K562 (cell line): ENCODE measurements at regions not wholly inside any gene's neighbourhood (a gene's known extent, or its start where the extent isn't known, plus 50 kb on each side); places are given as distances from the start of the nearest gene placed in this dataset.
A peak's percentile ranks its signal among the peaks of the same experiment; 100 is the strongest.

Experiments
- ATAC-seq: fragments of 200-7000 bp; cut with Tn5 transposase; 3 replicates; pipeline ENCODE4 v1.9.1; 2020; ENCODE audit warnings: moderate library complexity
- BruUV-seq: library from RNA; stranded (reverse); fragments of 400-500 nt; replicated peaks from 2 replicates; lab custom pipeline; 2021; lab: Mats Ljungman, UMichigan
- CTCF ChIA-PET: fragments of 300-600 bp; formaldehyde crosslinking; extraction: SDS; loops from one replicate; lab custom pipeline; 2021; ENCODE audit warnings: low intra/inter-chr PET ratio; lab: Yijun Ruan, JAX
- POLR2A ChIA-PET: fragments of 300-600, 350-650 bp; sonication (Branson Sonifier 250); formaldehyde crosslinking; extraction: SDS; loops from one replicate; lab custom pipeline; 2021; ENCODE audit warnings: antibody characterized with exemption, inconsistent platforms; lab: Yijun Ruan, JAX
- DNase-seq, 4 experiments: peaks; one replicate each; pipeline versions ENCODE4 v3.0.0 to v3.0.0-alpha.2; 2011 to 2018; ENCODE audit warnings: low spot score in 3 of 4, mixed read lengths in 3 of 4; ENCODE audit errors: extremely low read depth in 1 of 4
- FAIRE-seq: peaks from 2 replicates; lab custom pipeline; 2011; peaks lifted over from hg19 to GRCh38; lab: Jason Lieb, UNC
- H2AFZ ChIP-seq: 2 replicates; pipeline ENCODE4 v1.6.0; 2011; ENCODE audit warnings: low read depth, low read length, control low read depth, inconsistent platforms
- H3K27ac ChIP-seq: fragments of 200-600 bp; 3 replicates; pipeline ENCODE4 v1.8.0; 2011; ENCODE audit warnings: low read depth, mild to moderate bottlenecking, control low read depth, inconsistent platforms, low read length, moderate library complexity, mixed read lengths; ENCODE audit errors: extremely low read depth
- H3K27me3 ChIP-seq, 2 experiments: fragments of 300-600 bp in 1 of 2; 2 replicates in 1 of 2; 3 replicates in 1 of 2; pipeline versions ENCODE4 v1.6.0 to v1.8.0; 2011; ENCODE audit warnings: inconsistent platforms in 2 of 2, low read length in 2 of 2, mild to moderate bottlenecking in 1 of 2, mixed read lengths in 1 of 2, moderate library complexity in 1 of 2; ENCODE audit not compliant: control insufficient read depth in 2 of 2, insufficient read depth in 2 of 2
- H3K36me3 ChIP-seq: fragments of 300-600 bp; 3 replicates; pipeline ENCODE4 v1.8.0; 2011; ENCODE audit warnings: mild to moderate bottlenecking, low read length, inconsistent platforms; ENCODE audit not compliant: control insufficient read depth, insufficient read depth
- H3K4me1 ChIP-seq, 2 experiments: fragments of 200-600 bp in 1 of 2; replicated peaks in 1 of 2; 2 replicates in 1 of 2; 3 replicates in 1 of 2; pipeline versions ENCODE4 v1.5.1 to v1.8.0; 2011; ENCODE audit warnings: inconsistent platforms in 2 of 2, low read length in 2 of 2, mild to moderate bottlenecking in 1 of 2, mixed read lengths in 1 of 2, moderate library complexity in 1 of 2; ENCODE audit not compliant: control insufficient read depth in 2 of 2, insufficient read depth in 2 of 2
- H3K4me2 ChIP-seq: 2 replicates; pipeline ENCODE4 v1.6.1; 2011; ENCODE audit warnings: low read length, control low read depth, inconsistent platforms, mixed read lengths; ENCODE audit not compliant: insufficient read depth
- H3K4me3 ChIP-seq: fragments of 200-600 bp; sonication (generic), shearing (Covaris generic); 2 replicates; pipeline ENCODE4 v1.5.1; 2016; ENCODE audit warnings: control low read depth, inconsistent platforms
- H3K79me2 ChIP-seq: fragments of 200-600 bp; 3 replicates; pipeline ENCODE4 v1.8.0; 2011; ENCODE audit warnings: low read length, inconsistent platforms; ENCODE audit not compliant: control insufficient read depth, insufficient read depth
- H3K9ac ChIP-seq, 2 experiments: 2 replicates each; pipeline versions ENCODE4 v1.6.0 to v1.6.1; 2011; ENCODE audit warnings: low read depth in 2 of 2, low read length in 2 of 2, control low read depth in 1 of 2, inconsistent platforms in 1 of 2, mild to moderate bottlenecking in 1 of 2, mixed read lengths in 1 of 2; ENCODE audit not compliant: insufficient read depth in 1 of 2
- H3K9me1 ChIP-seq: one replicate; pipeline ENCODE4 v1.6.0; 2011; ENCODE audit warnings: inconsistent platforms, mild to moderate bottlenecking, low read length, moderate library complexity; ENCODE audit not compliant: control insufficient read depth, insufficient read depth
- H3K9me3 ChIP-seq: replicated peaks from 2 replicates; pipeline ENCODE4 v1.5.1; 2011; ENCODE audit warnings: low read depth, low read length, inconsistent platforms; ENCODE audit not compliant: control insufficient read depth, insufficient read depth
- H4K20me1 ChIP-seq: replicated peaks from 2 replicates; pipeline ENCODE4 v1.6.1; 2011; ENCODE audit warnings: low read length, inconsistent platforms, mixed read lengths; ENCODE audit not compliant: control insufficient read depth, insufficient read depth
- BMI1 ChIP-seq: fragments of 150-350 bp; IDR thresholded peaks from 2 replicates; pipeline ENCODE4 v1.6.1; 2014; ENCODE audit warnings: low read length
- CC2D1A ChIP-seq: fragments of 450-650 bp; IDR thresholded peaks from 2 replicates; pipeline ENCODE4 v1.6.1; 2017; ENCODE audit warnings: mild to moderate bottlenecking
- FOXM1 ChIP-seq, 2 experiments: fragments of 450-650 bp in 1 of 2; sonication (generic) in 1 of 2; formaldehyde crosslinking in 1 of 2; IDR thresholded peaks; 2 replicates each; pipeline versions ENCODE4 v1.6.1 to v1.9.0; 2017 to 2022; ENCODE audit warnings: low read depth in 2 of 2, mild to moderate bottlenecking in 2 of 2, missing genetic modification reagents in 1 of 2, moderate library complexity in 1 of 2
- MEIS2 ChIP-seq: fragments of 450-650 bp; IDR thresholded peaks from 2 replicates; pipeline ENCODE4 v1.6.1; 2014; ENCODE audit warnings: mild to moderate bottlenecking; ENCODE audit not compliant: partially characterized antibody
- MTA1 ChIP-seq: fragments of 450-650 bp; IDR thresholded peaks from 2 replicates; pipeline ENCODE4 v1.6.1; 2017; ENCODE audit warnings: borderline replicate concordance
- NCOA6 ChIP-seq: fragments of 450-650 bp; IDR thresholded peaks from 2 replicates; pipeline ENCODE4 v1.6.1; 2017; ENCODE audit warnings: mild to moderate bottlenecking
- NFE2L1 ChIP-seq: fragments of 450-650 bp; IDR thresholded peaks from 2 replicates; pipeline ENCODE4 v1.6.1; 2016; ENCODE audit warnings: missing genetic modification characterization, low read depth, mild to moderate bottlenecking, missing compliant biosample characterization, moderate library complexity, borderline replicate concordance
- NR4A1 ChIP-seq, 2 experiments: fragments of 250-450 bp in 1 of 2; fragments of 450-650 bp in 1 of 2; sonication (Bioruptor Pico) in 1 of 2; IDR thresholded peaks; 2 replicates each; pipeline versions ENCODE4 v1.4.0 to v1.6.1; 2016 to 2020; ENCODE audit warnings: mild to moderate bottlenecking in 2 of 2, missing compliant biosample characterization in 1 of 2, missing genetic modification characterization in 1 of 2, moderate library complexity in 1 of 2
- PKNOX1 ChIP-seq: fragments of 450-650 bp; IDR thresholded peaks from 2 replicates; pipeline ENCODE4 v1.6.1; 2016
- RHOXF2B ChIP-seq: fragments of 250-450 bp; sonication (Bioruptor Pico); conservative IDR thresholded peaks from 2 replicates; pipeline ENCODE4 v1.5.1; 2021
- ZBTB5 ChIP-seq: fragments of 450-650 bp; IDR thresholded peaks from 2 replicates; pipeline ENCODE4 v1.6.1; 2017; ENCODE audit warnings: antibody characterized with exemption
- ZNF668 ChIP-seq: fragments of 250-450 bp; sonication (Bioruptor Pico); IDR thresholded peaks from 2 replicates; pipeline ENCODE4 v1.8.0; 2022; ENCODE audit warnings: mild to moderate bottlenecking, inconsistent platforms
- WGBS: fragments of 100-300 bp; shearing (Covaris generic); methylation state at CpG from one replicate; pipeline ENCODE4 v1.1.6; 2016; ENCODE audit warnings: low coverage, mixed read lengths; ENCODE audit not compliant: insufficient coverage; ENCODE audit errors: missing lambda C conversion rate; 5-methylcytosine and 5-hydroxymethylcytosine counted together
- in situ Hi-C: fragments of 300-500 bp; cut with MboI; formaldehyde crosslinking; loops from 4 replicates; pipeline ENCODE4 v1.15.0; 2018; ENCODE audit warnings: inconsistent platforms, mixed read lengths
- intact Hi-C: fragments of 100-400 bp; cut with micrococcal nuclease; formaldehyde crosslinking; loops from 2 replicates; pipeline ENCODE4 v1.14.2; 2022
- TF ChIP-seq, protein P1 (sequence below), 2 experiments: IDR thresholded peaks in 1 of 2; conservative IDR thresholded peaks in 1 of 2; 2 replicates each; pipeline ENCODE4 v1.6.1; 2016; ENCODE audit warnings: low read depth in 2 of 2, mild to moderate bottlenecking in 1 of 2, missing compliant biosample characterization in 1 of 2, missing genetic modification characterization in 1 of 2, moderate library complexity in 1 of 2
- TF ChIP-seq, protein P2 (sequence below): sonication (generic); formaldehyde crosslinking; IDR thresholded peaks from 2 replicates; pipeline ENCODE4 v1.8.1; 2022; ENCODE audit warnings: missing genetic modification reagents

GRCh38 chr7:106602062-106602461 lies 58.9 kb downstream of the CCDC71L start:
- intact Hi-C loops: no loop called here
- H3K4me2 ChIP-seq: no peak overlapping the region
- H3K9me1 ChIP-seq: peaks cover 4% of the 10 kb centered on the region
- no peaks in the 10 kb centered on the region for H4K20me1 ChIP-seq
- no peaks in the 10 kb centered on the region for H3K79me2 ChIP-seq
- H3K9me3 ChIP-seq: peaks cover 5% of the 10 kb centered on the region
- no peak overlapping the region for H3K4me3 ChIP-seq
- H2AFZ ChIP-seq: peak overlapping the region; percentile 90
- TF ChIP-seq PKNOX1: peak; percentile 90
- TF ChIP-seq NR4A1 (CRISPR knock-in tag; IDR thresholded peaks at IDR 0.05): no peak
- peak; percentile 19; the same call in 1 of the 2 replicates for TF ChIP-seq NR4A1 (tag; IDR thresholded peaks at IDR 0.05)
- TF ChIP-seq NFE2L1: no peak
- TF ChIP-seq, protein P1, sequence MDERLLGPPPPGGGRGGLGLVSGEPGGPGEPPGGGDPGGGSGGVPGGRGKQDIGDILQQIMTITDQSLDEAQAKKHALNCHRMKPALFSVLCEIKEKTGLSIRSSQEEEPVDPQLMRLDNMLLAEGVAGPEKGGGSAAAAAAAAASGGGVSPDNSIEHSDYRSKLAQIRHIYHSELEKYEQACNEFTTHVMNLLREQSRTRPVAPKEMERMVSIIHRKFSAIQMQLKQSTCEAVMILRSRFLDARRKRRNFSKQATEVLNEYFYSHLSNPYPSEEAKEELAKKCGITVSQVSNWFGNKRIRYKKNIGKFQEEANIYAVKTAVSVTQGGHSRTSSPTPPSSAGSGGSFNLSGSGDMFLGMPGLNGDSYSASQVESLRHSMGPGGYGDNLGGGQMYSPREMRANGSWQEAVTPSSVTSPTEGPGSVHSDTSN (CRISPR knock-in tag; IDR thresholded peaks at IDR 0.05; ENCODE audit: low read depth): no peak
- TF ChIP-seq, protein P1 (tag; conservative IDR thresholded peaks at IDR 0.05; ENCODE audit: low read depth): peak; percentile 89
- TF ChIP-seq BMI1: no peak
- TF ChIP-seq, protein P2, sequence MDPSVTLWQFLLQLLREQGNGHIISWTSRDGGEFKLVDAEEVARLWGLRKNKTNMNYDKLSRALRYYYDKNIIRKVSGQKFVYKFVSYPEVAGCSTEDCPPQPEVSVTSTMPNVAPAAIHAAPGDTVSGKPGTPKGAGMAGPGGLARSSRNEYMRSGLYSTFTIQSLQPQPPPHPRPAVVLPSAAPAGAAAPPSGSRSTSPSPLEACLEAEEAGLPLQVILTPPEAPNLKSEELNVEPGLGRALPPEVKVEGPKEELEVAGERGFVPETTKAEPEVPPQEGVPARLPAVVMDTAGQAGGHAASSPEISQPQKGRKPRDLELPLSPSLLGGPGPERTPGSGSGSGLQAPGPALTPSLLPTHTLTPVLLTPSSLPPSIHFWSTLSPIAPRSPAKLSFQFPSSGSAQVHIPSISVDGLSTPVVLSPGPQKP (CRISPR knock-in tag): no peak
- no peak for TF ChIP-seq RHOXF2B (CRISPR knock-in tag)
- peak; percentile 84 for TF ChIP-seq MEIS2
- no peak for TF ChIP-seq NCOA6
- TF ChIP-seq FOXM1 (IDR thresholded peaks at IDR 0.05; ENCODE audit: low read depth): no peak
- no peak for TF ChIP-seq FOXM1 (CRISPR knock-in tag; IDR thresholded peaks at IDR 0.05; ENCODE audit: low read depth)
- no peak for TF ChIP-seq ZBTB5
- TF ChIP-seq CC2D1A: no peak
- no peak for TF ChIP-seq ZNF668 (CRISPR knock-in tag)
- 0 out of 2 replicates have a peak, but pooled peaks have one; percentile 13 for TF ChIP-seq MTA1
- TF ChIP-seq, all 486 proteins: peak for 5
- ATAC-seq: no peak
- Histone ChIP-seq H3K36me3 (no peaks in the 10 kb centered on the region), H3K27ac (no peak overlapping the region), H3K9ac (no peak overlapping the region), H3K4me1 (peaks cover 19 to 62% of the 10 kb centered on the region in 2 experiments), H3K27me3 (no peaks in the 10 kb centered on the region)
- WGBS: 67% methylated on average over 1 of the region's 1 CpG
- POLR2A ChIA-PET: interaction anchor here (0.6 to 1.5 kb wide), 4 partner anchors 9 to 603 kb away, joined by 3 to 5 read pairs (median 3); no protein-coding TSS in a partner anchor
- in situ Hi-C loops: no loop called here
- no peak for FAIRE-seq
- CTCF ChIA-PET: no interaction called here
- no peak for DNase-seq
- BruUV-seq: no TSS peak
